Neural progenitor cell (in vitro differentiated cells): ENCODE measurements at regions not wholly inside any gene's neighbourhood (a gene's known extent, or its start where the extent isn't known, plus 50 kb on each side); places are given as distances from the start of the nearest gene placed in this dataset.

Experiments used
- CTCF ChIP-seq: fragments of 200-600 bp; sonication (generic); IDR thresholded peaks from 2 replicates; pipeline ENCODE4 v1.5.1; 2017; ENCODE audit warnings: antibody characterized with exemption, mild to moderate bottlenecking
- EZH2 ChIP-seq: fragments of 200-600 bp; sonication (generic); IDR thresholded peaks from 2 replicates; pipeline ENCODE4 v1.6.1; 2017; ENCODE audit warnings: antibody characterized with exemption, mild to moderate bottlenecking, moderate library complexity
- EZH2phosphoT487 ChIP-seq: fragments of 200-600 bp; sonication (generic); IDR thresholded peaks from 2 replicates; pipeline ENCODE4 v1.6.1; 2017; ENCODE audit warnings: antibody characterized with exemption

- TF ChIP-seq CTCF (no peak), EZH2 (no peak), EZH2phosphoT487 (no peak)
Observed at GRCh38 chr4:23577398-23577797, 312.4 kb downstream of the PPARGC1A start.
